K562 (cell line): ENCODE measurements at regions not wholly inside any gene's neighbourhood (a gene's known extent, or its start where the extent isn't known, plus 50 kb on each side); places are given as distances from the start of the nearest gene placed in this dataset.

Experiments
- ATAC-seq: fragments of 200-7000 bp; cut with Tn5 transposase; 3 replicates; pipeline ENCODE4 v1.9.1; 2020; ENCODE audit warnings: moderate library complexity
- BruUV-seq: library from RNA; stranded (reverse); fragments of 400-500 nt; replicated peaks from 2 replicates; lab custom pipeline; 2021; lab: Mats Ljungman, UMichigan
- CTCF ChIA-PET: fragments of 300-600 bp; formaldehyde crosslinking; extraction: SDS; loops from one replicate; lab custom pipeline; 2021; ENCODE audit warnings: low intra/inter-chr PET ratio; lab: Yijun Ruan, JAX
- POLR2A ChIA-PET: fragments of 300-600, 350-650 bp; sonication (Branson Sonifier 250); formaldehyde crosslinking; extraction: SDS; loops from one replicate; lab custom pipeline; 2021; ENCODE audit warnings: antibody characterized with exemption, inconsistent platforms; lab: Yijun Ruan, JAX
- DNase-seq, 4 experiments: peaks; one replicate each; pipeline versions ENCODE4 v3.0.0 to v3.0.0-alpha.2; 2011 to 2018; ENCODE audit warnings: low spot score in 3 of 4, mixed read lengths in 3 of 4; ENCODE audit errors: extremely low read depth in 1 of 4
- FAIRE-seq: peaks from 2 replicates; lab custom pipeline; 2011; peaks lifted over from hg19 to GRCh38; lab: Jason Lieb, UNC
- H2AFZ ChIP-seq: 2 replicates; pipeline ENCODE4 v1.6.0; 2011; ENCODE audit warnings: low read depth, low read length, control low read depth, inconsistent platforms
- H3K27ac ChIP-seq: fragments of 200-600 bp; 3 replicates; pipeline ENCODE4 v1.8.0; 2011; ENCODE audit warnings: low read depth, mild to moderate bottlenecking, control low read depth, inconsistent platforms, low read length, moderate library complexity, mixed read lengths; ENCODE audit errors: extremely low read depth
- H3K27me3 ChIP-seq, 2 experiments: fragments of 300-600 bp in 1 of 2; 2 replicates in 1 of 2; 3 replicates in 1 of 2; pipeline versions ENCODE4 v1.6.0 to v1.8.0; 2011; ENCODE audit warnings: inconsistent platforms in 2 of 2, low read length in 2 of 2, mild to moderate bottlenecking in 1 of 2, mixed read lengths in 1 of 2, moderate library complexity in 1 of 2; ENCODE audit not compliant: control insufficient read depth in 2 of 2, insufficient read depth in 2 of 2
- H3K36me3 ChIP-seq: fragments of 300-600 bp; 3 replicates; pipeline ENCODE4 v1.8.0; 2011; ENCODE audit warnings: mild to moderate bottlenecking, low read length, inconsistent platforms; ENCODE audit not compliant: control insufficient read depth, insufficient read depth
- H3K4me1 ChIP-seq, 2 experiments: fragments of 200-600 bp in 1 of 2; replicated peaks in 1 of 2; 2 replicates in 1 of 2; 3 replicates in 1 of 2; pipeline versions ENCODE4 v1.5.1 to v1.8.0; 2011; ENCODE audit warnings: inconsistent platforms in 2 of 2, low read length in 2 of 2, mild to moderate bottlenecking in 1 of 2, mixed read lengths in 1 of 2, moderate library complexity in 1 of 2; ENCODE audit not compliant: control insufficient read depth in 2 of 2, insufficient read depth in 2 of 2
- H3K4me2 ChIP-seq: 2 replicates; pipeline ENCODE4 v1.6.1; 2011; ENCODE audit warnings: low read length, control low read depth, inconsistent platforms, mixed read lengths; ENCODE audit not compliant: insufficient read depth
- H3K4me3 ChIP-seq: fragments of 200-600 bp; sonication (generic), shearing (Covaris generic); 2 replicates; pipeline ENCODE4 v1.5.1; 2016; ENCODE audit warnings: control low read depth, inconsistent platforms
- H3K79me2 ChIP-seq: fragments of 200-600 bp; 3 replicates; pipeline ENCODE4 v1.8.0; 2011; ENCODE audit warnings: low read length, inconsistent platforms; ENCODE audit not compliant: control insufficient read depth, insufficient read depth
- H3K9ac ChIP-seq, 2 experiments: 2 replicates each; pipeline versions ENCODE4 v1.6.0 to v1.6.1; 2011; ENCODE audit warnings: low read depth in 2 of 2, low read length in 2 of 2, control low read depth in 1 of 2, inconsistent platforms in 1 of 2, mild to moderate bottlenecking in 1 of 2, mixed read lengths in 1 of 2; ENCODE audit not compliant: insufficient read depth in 1 of 2
- H3K9me1 ChIP-seq: one replicate; pipeline ENCODE4 v1.6.0; 2011; ENCODE audit warnings: inconsistent platforms, mild to moderate bottlenecking, low read length, moderate library complexity; ENCODE audit not compliant: control insufficient read depth, insufficient read depth
- H3K9me3 ChIP-seq: replicated peaks from 2 replicates; pipeline ENCODE4 v1.5.1; 2011; ENCODE audit warnings: low read depth, low read length, inconsistent platforms; ENCODE audit not compliant: control insufficient read depth, insufficient read depth
- H4K20me1 ChIP-seq: replicated peaks from 2 replicates; pipeline ENCODE4 v1.6.1; 2011; ENCODE audit warnings: low read length, inconsistent platforms, mixed read lengths; ENCODE audit not compliant: control insufficient read depth, insufficient read depth
- BRCA1 ChIP-seq, 2 experiments: fragments of 450-650 bp in 1 of 2; sonication (generic) in 1 of 2; formaldehyde crosslinking in 1 of 2; IDR thresholded peaks; 2 replicates each; pipeline versions ENCODE4 v1.5.0 to v1.6.1; 2017 to 2020; ENCODE audit warnings: mild to moderate bottlenecking in 1 of 2, missing genetic modification reagents in 1 of 2
- FOXA3 ChIP-seq, 2 experiments: fragments of 450-650 bp in 1 of 2; sonication (generic) in 1 of 2; formaldehyde crosslinking; IDR thresholded peaks in 1 of 2; conservative IDR thresholded peaks in 1 of 2; 2 replicates each; pipeline versions ENCODE4 v1.4.0 to v1.8.0; 2020 to 2022; ENCODE audit warnings: mild to moderate bottlenecking in 2 of 2, missing genetic modification reagents in 1 of 2
- GABPA ChIP-seq: fragments of 200-800 bp; sonication (Bioruptor generic); conservative IDR thresholded peaks from 2 replicates; pipeline ENCODE4 v1.6.1; 2016; ENCODE audit warnings: low read depth, missing genetic modification characterization, missing compliant biosample characterization
- HDAC2 ChIP-seq: fragments of 450-650 bp; IDR thresholded peaks from 2 replicates; pipeline ENCODE4 v1.6.1; 2016; ENCODE audit warnings: mild to moderate bottlenecking
- NR3C1 ChIP-seq: sonication (generic); formaldehyde crosslinking; IDR thresholded peaks from 2 replicates; pipeline ENCODE4 v1.8.1; 2022; ENCODE audit warnings: missing genetic modification reagents
- POLR2B ChIP-seq: fragments of 450-650 bp; IDR thresholded peaks from 2 replicates; pipeline ENCODE4 v1.6.1; 2018; ENCODE audit warnings: low read depth; ENCODE audit not compliant: partially characterized antibody
- SREBF2 ChIP-seq: sonication (generic); formaldehyde crosslinking; IDR thresholded peaks from 2 replicates; pipeline ENCODE4 v1.4.0; 2020; ENCODE audit warnings: mild to moderate bottlenecking, missing genetic modification reagents
- ZNF717 ChIP-seq: fragments of 250-450 bp; sonication (Bioruptor Pico); IDR thresholded peaks from 2 replicates; pipeline ENCODE4 v1.5.0; 2021
- WGBS: fragments of 100-300 bp; shearing (Covaris generic); methylation state at CpG from one replicate; pipeline ENCODE4 v1.1.6; 2016; ENCODE audit warnings: low coverage, mixed read lengths; ENCODE audit not compliant: insufficient coverage; ENCODE audit errors: missing lambda C conversion rate; 5-methylcytosine and 5-hydroxymethylcytosine counted together
- in situ Hi-C: fragments of 300-500 bp; cut with MboI; formaldehyde crosslinking; loops from 4 replicates; pipeline ENCODE4 v1.15.0; 2018; ENCODE audit warnings: inconsistent platforms, mixed read lengths
- intact Hi-C: fragments of 100-400 bp; cut with micrococcal nuclease; formaldehyde crosslinking; loops from 2 replicates; pipeline ENCODE4 v1.14.2; 2022
- TF ChIP-seq, protein P1 (sequence below): fragments of 450-650 bp; formaldehyde crosslinking; IDR thresholded peaks from 2 replicates; pipeline ENCODE4 v1.4.0; 2020; ENCODE audit warnings: mild to moderate bottlenecking, mixed read lengths
- TF ChIP-seq, protein P2 (sequence below): fragments of 250-450 bp; sonication (Bioruptor Pico); IDR thresholded peaks from 2 replicates; pipeline ENCODE4 v1.8.0; 2022; ENCODE audit warnings: inconsistent platforms
- TF ChIP-seq, protein P3 (sequence below), 2 experiments: IDR thresholded peaks in 1 of 2; conservative IDR thresholded peaks in 1 of 2; 2 replicates each; pipeline ENCODE4 v1.6.1; 2016; ENCODE audit warnings: low read depth in 2 of 2, mild to moderate bottlenecking in 1 of 2, missing compliant biosample characterization in 1 of 2, missing genetic modification characterization in 1 of 2, moderate library complexity in 1 of 2

DNA sequence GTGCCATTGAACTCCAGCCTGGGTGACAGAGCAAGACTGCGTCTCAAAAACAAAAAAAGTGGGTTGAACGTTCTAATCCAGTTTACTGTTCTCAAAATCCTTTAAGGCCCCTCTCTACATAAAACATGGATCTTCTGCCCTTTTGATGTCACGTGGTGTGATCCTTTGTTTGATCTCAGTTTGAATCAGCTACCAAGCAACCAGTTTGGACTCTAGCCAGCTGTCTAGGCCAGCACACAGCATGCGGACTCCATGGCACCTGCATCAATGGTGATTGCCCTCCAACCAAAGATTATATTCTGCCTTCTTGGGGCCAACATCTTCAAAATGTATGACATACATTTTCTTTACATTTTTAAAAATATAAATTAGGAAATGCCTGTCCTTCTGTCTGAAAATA, 365.4 kb downstream of the NDFIP2 start:
- no TSS peak for BruUV-seq
- Histone ChIP-seq H3K27ac (no peak overlapping the region), H2AFZ (no peak overlapping the region), H3K9me1 (no peaks in the 10 kb centered on the region), H3K27me3 (no peaks in the 10 kb centered on the region), H3K9me3 (no peaks in the 10 kb centered on the region), H3K4me3 (no peak overlapping the region), H3K4me2 (no peak overlapping the region), H3K36me3 (no peaks in the 10 kb centered on the region), H3K79me2 (no peaks in the 10 kb centered on the region), H3K4me1 (no peaks in the 10 kb centered on the region), H4K20me1 (no peaks in the 10 kb centered on the region), H3K9ac (no peak overlapping the region)
- intact Hi-C loops: no loop called here
- no peak for DNase-seq
- POLR2A ChIA-PET: no interaction called here
- CTCF ChIA-PET: no interaction called here
- TF ChIP-seq ZNF717 (CRISPR knock-in tag): no peak
- TF ChIP-seq, protein P1, sequence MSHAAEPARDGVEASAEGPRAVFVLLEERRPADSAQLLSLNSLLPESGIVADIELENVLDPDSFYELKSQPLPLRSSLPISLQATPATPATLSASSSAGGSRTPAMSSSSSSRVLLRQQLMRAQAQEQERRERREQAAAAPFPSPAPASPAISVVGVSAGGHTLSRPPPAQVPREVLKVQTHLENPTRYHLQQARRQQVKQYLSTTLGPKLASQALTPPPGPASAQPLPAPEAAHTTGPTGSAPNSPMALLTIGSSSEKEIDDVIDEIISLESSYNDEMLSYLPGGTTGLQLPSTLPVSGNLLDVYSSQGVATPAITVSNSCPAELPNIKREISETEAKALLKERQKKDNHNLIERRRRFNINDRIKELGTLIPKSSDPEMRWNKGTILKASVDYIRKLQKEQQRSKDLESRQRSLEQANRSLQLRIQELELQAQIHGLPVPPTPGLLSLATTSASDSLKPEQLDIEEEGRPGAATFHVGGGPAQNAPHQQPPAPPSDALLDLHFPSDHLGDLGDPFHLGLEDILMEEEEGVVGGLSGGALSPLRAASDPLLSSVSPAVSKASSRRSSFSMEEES (CRISPR knock-in tag): no peak
- no peak for TF ChIP-seq FOXA3 (CRISPR knock-in tag; conservative IDR thresholded peaks at IDR 0.05 in 1 of 2, IDR thresholded peaks at IDR 0.05 in 1 of 2)
- no peak for TF ChIP-seq GABPA
- TF ChIP-seq, protein P2, sequence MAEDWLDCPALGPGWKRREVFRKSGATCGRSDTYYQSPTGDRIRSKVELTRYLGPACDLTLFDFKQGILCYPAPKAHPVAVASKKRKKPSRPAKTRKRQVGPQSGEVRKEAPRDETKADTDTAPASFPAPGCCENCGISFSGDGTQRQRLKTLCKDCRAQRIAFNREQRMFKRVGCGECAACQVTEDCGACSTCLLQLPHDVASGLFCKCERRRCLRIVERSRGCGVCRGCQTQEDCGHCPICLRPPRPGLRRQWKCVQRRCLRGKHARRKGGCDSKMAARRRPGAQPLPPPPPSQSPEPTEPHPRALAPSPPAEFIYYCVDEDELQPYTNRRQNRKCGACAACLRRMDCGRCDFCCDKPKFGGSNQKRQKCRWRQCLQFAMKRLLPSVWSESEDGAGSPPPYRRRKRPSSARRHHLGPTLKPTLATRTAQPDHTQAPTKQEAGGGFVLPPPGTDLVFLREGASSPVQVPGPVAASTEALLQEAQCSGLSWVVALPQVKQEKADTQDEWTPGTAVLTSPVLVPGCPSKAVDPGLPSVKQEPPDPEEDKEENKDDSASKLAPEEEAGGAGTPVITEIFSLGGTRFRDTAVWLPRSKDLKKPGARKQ: no peak
- TF ChIP-seq SREBF2 (CRISPR knock-in tag): no peak
- TF ChIP-seq NR3C1: no peak
- TF ChIP-seq POLR2B: no peak
- TF ChIP-seq BRCA1 (IDR thresholded peaks at IDR 0.05): no peak
- no peak for TF ChIP-seq BRCA1 (CRISPR knock-in tag; IDR thresholded peaks at IDR 0.05)
- TF ChIP-seq, protein P3, sequence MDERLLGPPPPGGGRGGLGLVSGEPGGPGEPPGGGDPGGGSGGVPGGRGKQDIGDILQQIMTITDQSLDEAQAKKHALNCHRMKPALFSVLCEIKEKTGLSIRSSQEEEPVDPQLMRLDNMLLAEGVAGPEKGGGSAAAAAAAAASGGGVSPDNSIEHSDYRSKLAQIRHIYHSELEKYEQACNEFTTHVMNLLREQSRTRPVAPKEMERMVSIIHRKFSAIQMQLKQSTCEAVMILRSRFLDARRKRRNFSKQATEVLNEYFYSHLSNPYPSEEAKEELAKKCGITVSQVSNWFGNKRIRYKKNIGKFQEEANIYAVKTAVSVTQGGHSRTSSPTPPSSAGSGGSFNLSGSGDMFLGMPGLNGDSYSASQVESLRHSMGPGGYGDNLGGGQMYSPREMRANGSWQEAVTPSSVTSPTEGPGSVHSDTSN (CRISPR knock-in tag; IDR thresholded peaks at IDR 0.05; ENCODE audit: low read depth): no peak
- TF ChIP-seq, protein P3 (tag; conservative IDR thresholded peaks at IDR 0.05; ENCODE audit: low read depth): no peak
- no peak for TF ChIP-seq HDAC2
- WGBS: 0% methylated on average over 2 of the region's 4 CpGs
- in situ Hi-C loops: no loop called here
- ATAC-seq: no peak
- no peak for FAIRE-seq
